ENCODE measurements at regions not wholly inside any gene's neighbourhood (a gene's known extent, or its start where the extent isn't known, plus 50 kb on each side); places are given as distances from the start of the nearest gene placed in this dataset.
"Not testable (repeated sequence)": the region's sequence is repeated elsewhere in the genome, so short reads cannot be mapped to it uniquely, and the experiment has no call there.

- BruUV-seq (replicated peaks); H3K4me3 ChIP-seq; POLR2A ChIA-PET; DNase-seq (ENCODE audit: extremely low read depth in 1 of 4, low spot score in 3 of 4); H3K4me2 ChIP-seq (ENCODE audit: insufficient read depth, low read length); H2AFZ ChIP-seq (ENCODE audit: low read depth, low read length); H3K27ac ChIP-seq (ENCODE audit: extremely low read depth, low read depth, low read length); FAIRE-seq; H3K79me2 ChIP-seq (ENCODE audit: control insufficient read depth, insufficient read depth, low read length); ATAC-seq; H3K27me3 ChIP-seq (ENCODE audit: control insufficient read depth in 2 of 2, insufficient read depth in 2 of 2, low read length in 2 of 2); H4K20me1 ChIP-seq (replicated peaks; ENCODE audit: control insufficient read depth, insufficient read depth, low read length); intact Hi-C loops (cut with micrococcal nuclease); in situ Hi-C loops (cut with MboI); H3K9me1 ChIP-seq (ENCODE audit: control insufficient read depth, insufficient read depth, low read length); H3K9me3 ChIP-seq (replicated peaks; ENCODE audit: control insufficient read depth, insufficient read depth, low read depth, low read length); H3K9ac ChIP-seq (ENCODE audit: insufficient read depth in 1 of 2, low read depth in 2 of 2, low read length in 2 of 2); H3K36me3 ChIP-seq (ENCODE audit: control insufficient read depth, insufficient read depth, low read length); H3K4me1 ChIP-seq (replicated peaks in 1 of 2; ENCODE audit: control insufficient read depth in 2 of 2, insufficient read depth in 2 of 2, low read length in 2 of 2); CTCF ChIA-PET (ENCODE audit: low intra/inter-chr PET ratio); TF ChIP-seq ATF3 (CRISPR knock-in tag; conservative IDR thresholded peaks at IDR 0.05); CEBPG (CRISPR knock-in tag; IDR thresholded peaks at IDR 0.05): not testable (repeated sequence)
- TF ChIP-seq ATF3 (IDR thresholded peaks at IDR 0.05) (peak; percentile 50; the same call in 1 of the 2 replicates), TRIM24 (IDR thresholded peaks at IDR 0.05) (peak; percentile 55 to 84; a peak in 2 of 4 replicates), CEBPB (tag; IDR thresholded peaks at IDR 0.05) (peak; percentile 79), CEBPG (tag; conservative IDR thresholded peaks at IDR 0.05 in 1 of 2, IDR thresholded peaks at IDR 0.05 in 1 of 2) (peak; percentile 50 to 77)
- 3% methylated on average over 2 of the region's 2 CpGs for WGBS (ENCODE audit: insufficient coverage, low coverage, missing lambda C conversion rate)
Measured at GRCh38 chr10:42146165-42146564, 492.2 kb downstream of the ZNF33B start.

GRCh38 chr10:42138023-42138422, 500.3 kb downstream of the ZNF33B start:
- H3K79me2 ChIP-seq (ENCODE audit: control insufficient read depth, insufficient read depth, low read length); H3K4me1 ChIP-seq (replicated peaks in 1 of 2; ENCODE audit: control insufficient read depth in 2 of 2, insufficient read depth in 2 of 2, low read length in 2 of 2); H3K4me2 ChIP-seq (ENCODE audit: insufficient read depth, low read length); H3K9ac ChIP-seq (ENCODE audit: insufficient read depth in 1 of 2, low read depth in 2 of 2, low read length in 2 of 2); DNase-seq (ENCODE audit: extremely low read depth in 1 of 4, low spot score in 3 of 4); H4K20me1 ChIP-seq (replicated peaks; ENCODE audit: control insufficient read depth, insufficient read depth, low read length); H3K27me3 ChIP-seq (ENCODE audit: control insufficient read depth in 2 of 2, insufficient read depth in 2 of 2, low read length in 2 of 2); H3K4me3 ChIP-seq; intact Hi-C loops (cut with micrococcal nuclease); FAIRE-seq; H3K9me3 ChIP-seq (replicated peaks; ENCODE audit: control insufficient read depth, insufficient read depth, low read depth, low read length); H2AFZ ChIP-seq (ENCODE audit: low read depth, low read length); ATAC-seq; in situ Hi-C loops (cut with MboI); CTCF ChIA-PET (ENCODE audit: low intra/inter-chr PET ratio); BruUV-seq (replicated peaks); POLR2A ChIA-PET; H3K27ac ChIP-seq (ENCODE audit: extremely low read depth, low read depth, low read length); H3K9me1 ChIP-seq (ENCODE audit: control insufficient read depth, insufficient read depth, low read length); H3K36me3 ChIP-seq (ENCODE audit: control insufficient read depth, insufficient read depth, low read length): not testable (repeated sequence)
- under 1% methylated on average over 17 of the region's 22 CpGs for WGBS (ENCODE audit: insufficient coverage, low coverage, missing lambda C conversion rate)

Measured in K562 (cell line).